HFFc6 (cell line): ENCODE measurements at regions not wholly inside any gene's neighbourhood (a gene's known extent, or its start where the extent isn't known, plus 50 kb on each side); places are given as distances from the start of the nearest gene placed in this dataset.

Experiments
- DNase-seq: peaks from one replicate; pipeline ENCODE4 v3.0.0-alpha.2; 2018
- H3K27ac Mint-ChIP-seq: 2 replicates; pipeline ENCODE4 v1.8.0; 2020; ENCODE audit warnings: mild to moderate bottlenecking, mixed read lengths
- H3K27me3 Mint-ChIP-seq: 2 replicates; pipeline ENCODE4 v1.8.0; 2021; ENCODE audit warnings: mild to moderate bottlenecking, moderate library complexity, mixed read lengths; ENCODE audit not compliant: insufficient read depth
- H3K36me3 Mint-ChIP-seq: 2 replicates; pipeline ENCODE4 v1.8.0; 2021; ENCODE audit warnings: low read depth, mixed read lengths
- H3K4me1 Mint-ChIP-seq: 2 replicates; pipeline ENCODE4 v1.8.0; 2020; ENCODE audit warnings: low read depth, mixed read lengths
- H3K4me3 Mint-ChIP-seq: 2 replicates; pipeline ENCODE4 v1.8.0; 2020; ENCODE audit warnings: mild to moderate bottlenecking, moderate library complexity, mixed read lengths
- H3K9me3 Mint-ChIP-seq: 2 replicates; pipeline ENCODE4 v1.8.0; 2020; ENCODE audit warnings: mild to moderate bottlenecking, mixed read lengths
- CTCF ChIP-seq: fragments of 200-600 bp; sonication (generic); IDR thresholded peaks from 2 replicates; pipeline ENCODE4 v1.5.0; 2021; ENCODE audit warnings: antibody characterized with exemption, mild to moderate bottlenecking

GRCh38 chr4:133929531-133930239 lies 271.9 kb downstream of the PABPC4L start:
- no peak overlapping the region for H3K4me3 Mint-ChIP-seq
- H3K36me3 Mint-ChIP-seq, result no peaks in the 10 kb centered on the region
- no peak for DNase-seq
- no peaks in the 10 kb centered on the region for H3K27me3 Mint-ChIP-seq
- no peak for TF ChIP-seq CTCF
- H3K27ac Mint-ChIP-seq, result no peak overlapping the region
- H3K4me1 Mint-ChIP-seq, result no peaks in the 10 kb centered on the region
- H3K9me3 Mint-ChIP-seq, result no peaks in the 10 kb centered on the region; the same call in 1 of the 2 replicates

DNA sequence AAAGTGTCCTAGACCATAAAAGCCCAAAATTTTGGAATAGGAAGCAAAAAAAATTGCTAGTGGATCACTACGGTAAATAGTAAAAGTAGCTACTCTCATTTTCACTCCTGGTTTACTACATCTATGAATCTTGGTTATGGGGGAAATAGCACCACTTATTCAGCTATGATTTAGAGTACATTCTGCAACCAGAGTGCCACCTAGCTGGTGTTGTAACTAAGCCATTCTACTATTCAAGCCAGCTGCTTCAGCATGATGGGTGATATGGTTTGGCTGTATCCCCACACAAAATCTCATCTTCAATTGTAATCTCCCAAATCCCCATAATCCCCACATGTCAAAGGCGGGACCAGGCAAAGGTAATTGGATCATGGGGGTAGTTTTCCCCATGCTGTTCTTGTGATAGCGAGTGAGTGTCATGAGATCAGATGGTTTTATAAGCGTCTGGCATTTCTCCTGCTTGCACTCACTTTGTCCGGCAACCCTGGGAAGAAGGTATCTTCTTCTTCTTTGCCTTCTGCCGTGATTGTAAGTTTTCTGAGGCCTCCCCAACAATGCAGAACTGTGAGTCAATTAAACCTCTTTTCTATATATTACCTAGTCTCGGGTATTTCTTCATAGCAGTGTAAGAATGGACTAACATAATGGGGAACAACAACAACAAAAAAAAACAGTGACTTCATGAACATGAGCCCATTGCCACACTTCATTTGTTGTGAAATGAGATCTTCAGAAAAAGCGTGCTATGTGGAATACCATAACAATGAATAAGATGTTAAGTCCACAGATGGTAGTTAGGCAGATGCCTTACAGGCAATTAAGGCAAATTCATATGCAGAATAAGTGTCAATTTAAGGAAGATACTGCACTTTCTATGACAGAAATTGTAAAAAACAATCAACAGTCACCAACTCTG lies 280.1 kb downstream of the PABPC4L start:
- no peaks in the 10 kb centered on the region; the same call in 1 of the 2 replicates for H3K9me3 Mint-ChIP-seq
- no peaks in the 10 kb centered on the region for H3K36me3 Mint-ChIP-seq
- peak; percentile 23; the same call in 1 of the 2 replicates for TF ChIP-seq CTCF
- no peaks in the 10 kb centered on the region for H3K27me3 Mint-ChIP-seq
- H3K27ac Mint-ChIP-seq, result no peak overlapping the region
- peaks cover 6% of the 10 kb centered on the region; the same call in 1 of the 2 replicates for H3K4me1 Mint-ChIP-seq
- DNase-seq, result peak; percentile 25
- H3K4me3 Mint-ChIP-seq, result no peak overlapping the region

DNA sequence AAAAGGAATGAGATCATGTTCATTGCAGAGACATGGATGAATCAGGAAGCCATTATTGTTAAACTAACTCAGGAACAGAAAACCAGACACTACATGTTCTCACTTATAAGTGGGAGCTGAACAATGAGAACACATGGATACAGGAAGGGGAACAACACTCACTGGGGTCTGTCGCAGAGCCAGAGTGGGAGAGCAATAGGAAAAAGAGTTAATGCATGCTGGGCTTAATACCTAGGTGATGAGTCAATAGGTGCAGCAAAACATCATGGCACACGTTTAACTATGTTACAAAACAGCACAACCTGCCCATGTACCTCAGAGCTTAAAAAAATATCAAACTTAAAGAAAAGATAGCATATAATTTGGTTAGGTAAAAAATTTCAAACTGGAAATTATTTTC lies 281.4 kb downstream of the PABPC4L start:
- Mint-ChIP-seq H3K4me3 (no peak overlapping the region), H3K27ac (no peak overlapping the region), H3K36me3 (no peaks in the 10 kb centered on the region), H3K4me1 (peaks cover 6% of the 10 kb centered on the region; the same call in 1 of the 2 replicates), H3K9me3 (no peaks in the 10 kb centered on the region; the same call in 1 of the 2 replicates), H3K27me3 (no peaks in the 10 kb centered on the region)
- DNase-seq, result no peak
- no peak for TF ChIP-seq CTCF

DNA sequence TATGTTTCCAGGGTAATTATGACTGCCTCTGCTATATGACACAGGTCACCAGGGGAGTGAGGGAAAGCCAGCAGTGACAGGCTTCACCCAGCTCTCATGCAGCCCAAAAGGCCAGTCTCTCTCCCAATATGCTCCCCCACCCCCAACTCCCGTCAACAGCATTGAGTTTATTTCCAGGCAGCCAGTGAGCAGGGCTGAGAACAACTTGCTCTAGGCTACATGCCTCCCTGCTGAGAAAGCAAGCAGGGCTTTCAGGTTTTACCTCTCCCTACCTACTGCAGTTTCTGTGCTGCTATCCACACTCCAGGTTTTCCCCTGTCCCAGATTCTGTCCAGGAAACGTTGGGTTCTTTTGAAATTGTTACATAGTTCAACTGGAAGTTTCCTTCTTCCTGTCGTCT lies 291.4 kb downstream of the PABPC4L start:
- no peak overlapping the region for H3K4me3 Mint-ChIP-seq
- no peak overlapping the region for H3K27ac Mint-ChIP-seq
- H3K4me1 Mint-ChIP-seq, result no peaks in the 10 kb centered on the region
- no peak for DNase-seq
- peaks cover 16% of the 10 kb centered on the region for H3K9me3 Mint-ChIP-seq
- no peaks in the 10 kb centered on the region; the same call in 1 of the 2 replicates for H3K36me3 Mint-ChIP-seq
- no peaks in the 10 kb centered on the region; the same call in 1 of the 2 replicates for H3K27me3 Mint-ChIP-seq
- TF ChIP-seq CTCF, result no peak

DNA sequence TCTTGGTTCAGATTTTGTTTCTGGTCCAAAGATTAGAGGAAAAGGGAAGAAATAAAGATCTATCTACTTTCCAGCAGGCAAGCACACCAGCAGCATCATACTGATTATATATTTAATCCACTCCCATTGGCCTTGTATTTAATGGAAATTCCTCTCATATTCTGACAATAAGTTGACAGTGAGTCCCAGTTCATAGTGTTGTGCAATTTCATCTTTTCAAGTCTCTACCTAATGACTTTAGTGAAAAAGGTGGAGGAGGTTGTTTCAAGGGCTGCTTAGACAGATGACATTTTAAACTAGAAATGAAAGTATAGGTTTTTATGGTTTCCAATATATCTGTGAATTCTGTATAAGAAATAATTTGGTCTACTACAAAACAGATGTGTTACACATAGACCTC lies 298.6 kb downstream of the PABPC4L start:
- TF ChIP-seq CTCF, result no peak
- Mint-ChIP-seq H3K4me3 (no peak overlapping the region), H3K4me1 (no peaks in the 10 kb centered on the region), H3K36me3 (no peaks in the 10 kb centered on the region), H3K9me3 (no peaks in the 10 kb centered on the region), H3K27me3 (no peaks in the 10 kb centered on the region), H3K27ac (no peak overlapping the region)
- DNase-seq, result no peak
